Breast epithelium (tissue), 4 donors: ENCODE measurements at regions not wholly inside any gene's neighbourhood (a gene's known extent, or its start where the extent isn't known, plus 50 kb on each side); places are given as distances from the start of the nearest gene placed in this dataset.

ENCODE experiments used
- DNase-seq, 2 donors: peaks; one replicate each; pipeline ENCODE4 v3.0.0-alpha.2; 2019; ENCODE audit warnings: low spot score in 2 of 2
- H3K27ac ChIP-seq, 2 donors: fragments of 200-600 bp; sonication (generic) in 1 of 2; one replicate each; pipeline ENCODE4 v1.5.1; 2016 to 2019; ENCODE audit warnings: mild to moderate bottlenecking in 1 of 2
- H3K27me3 ChIP-seq, 2 donors: fragments of 200-600 bp; sonication (generic) in 1 of 2; one replicate each; pipeline versions ENCODE4 v1.5.1 to v1.6.0; 2017 to 2019; ENCODE audit warnings: control low read depth in 1 of 2, mild to moderate bottlenecking in 1 of 2
- H3K36me3 ChIP-seq: fragments of 200-600 bp; one replicate; pipeline ENCODE4 v1.5.1; 2019
- H3K4me1 ChIP-seq, 2 donors: fragments of 200-600 bp; sonication (generic); one replicate each; pipeline ENCODE4 v1.5.1; 2016 to 2019; ENCODE audit warnings: control low read depth in 1 of 2
- H3K4me3 ChIP-seq, 3 donors: fragments of 200-600 bp; sonication (generic); 1 replicate in 2 of 3; 2 replicates in 1 of 3; pipeline ENCODE4 v1.5.1; 2016 to 2019; ENCODE audit warnings: mild to moderate bottlenecking in 3 of 3, moderate library complexity in 2 of 3
- H3K9me3 ChIP-seq, 2 donors: fragments of 200-600 bp; sonication (generic) in 1 of 2; one replicate each; pipeline ENCODE4 v1.5.1; 2016 to 2019; ENCODE audit warnings: control low read depth in 1 of 2
- CTCF ChIP-seq, 3 donors: fragments of 450-650 bp; IDR thresholded peaks; one replicate each; pipeline ENCODE4 v1.5.1; 2016 to 2017; ENCODE audit warnings: antibody characterized with exemption in 3 of 3, mild to moderate bottlenecking in 3 of 3, moderate library complexity in 3 of 3
- POLR2A ChIP-seq: fragments of 450-650 bp; IDR thresholded peaks from one replicate; pipeline ENCODE4 v1.6.1; 2016; ENCODE audit warnings: antibody characterized with exemption, mild to moderate bottlenecking, moderate library complexity
- POLR2AphosphoS5 ChIP-seq, 3 donors: sonication (generic); formaldehyde crosslinking; IDR thresholded peaks; one replicate each; pipeline ENCODE4 v1.6.1; 2017; ENCODE audit warnings: antibody characterized with exemption in 3 of 3
- intact Hi-C: fragments of 100-400 bp; cut with DNase I; formaldehyde crosslinking; loops from one replicate; pipeline ENCODE4 v1.15.1; 2023; ENCODE audit warnings: low total_unique reads

DNA sequence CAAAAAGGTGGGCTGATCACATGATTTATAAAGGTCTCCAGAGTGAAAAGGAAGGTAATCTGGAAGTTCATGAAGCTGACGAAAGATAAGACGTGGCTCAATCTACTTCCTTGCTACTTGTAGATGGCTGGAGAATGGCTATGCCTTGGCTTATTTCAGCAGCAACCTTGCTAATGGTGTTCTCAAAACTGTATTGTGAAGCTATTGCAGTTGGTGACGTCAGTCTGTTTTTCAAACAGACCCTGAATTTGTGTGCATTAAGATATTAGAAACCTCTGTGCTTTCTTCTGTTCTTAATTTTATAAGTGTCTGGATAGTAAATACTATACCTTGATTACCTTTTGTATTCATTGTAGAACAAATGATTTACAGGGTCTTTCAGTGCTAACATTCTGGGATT lies 58.3 kb upstream of the C11orf87 start:
- Histone ChIP-seq H3K4me1 (no peaks in the 10 kb centered on the region), H3K9me3 (peaks cover 0 to 8% of the 10 kb centered on the region in 2 donors), H3K27ac (no peak overlapping the region), H3K27me3 (no peaks in the 10 kb centered on the region), H3K36me3 (no peaks in the 10 kb centered on the region), H3K4me3 (no peak overlapping the region)
- intact Hi-C loops, result no loop called here
- DNase-seq, result no peak
- TF ChIP-seq CTCF (IDR thresholded peaks at IDR 0.05), result no peak
- TF ChIP-seq POLR2AphosphoS5 (IDR thresholded peaks at IDR 0.05), result no peak
- TF ChIP-seq POLR2A, result no peak

GRCh38 chr11:109364851-109365250 lies 57.1 kb upstream of the C11orf87 start:
- Histone ChIP-seq H3K36me3 (no peaks in the 10 kb centered on the region), H3K27me3 (no peaks in the 10 kb centered on the region), H3K4me3 (no peak overlapping the region), H3K4me1 (no peaks in the 10 kb centered on the region), H3K27ac (no peak overlapping the region), H3K9me3 (peaks cover 0 to 8% of the 10 kb centered on the region in 2 donors)
- intact Hi-C loops, result no loop called here
- no peak for TF ChIP-seq POLR2AphosphoS5 (IDR thresholded peaks at IDR 0.05)
- TF ChIP-seq CTCF (IDR thresholded peaks at IDR 0.05), result no peak
- TF ChIP-seq POLR2A, result no peak
- DNase-seq, result no peak

- Histone ChIP-seq H3K27ac (no peak overlapping the region), H3K9me3 (peaks cover 0 to 8% of the 10 kb centered on the region in 2 donors), H3K4me3 (no peak overlapping the region), H3K4me1 (no peaks in the 10 kb centered on the region), H3K27me3 (no peaks in the 10 kb centered on the region), H3K36me3 (no peaks in the 10 kb centered on the region)
- intact Hi-C loops, result no loop called here
- TF ChIP-seq CTCF (IDR thresholded peaks at IDR 0.05), result no peak
- no peak for TF ChIP-seq POLR2AphosphoS5 (IDR thresholded peaks at IDR 0.05)
- TF ChIP-seq POLR2A, result no peak
- no peak for DNase-seq
Observed at GRCh38 chr11:109371444-109372176, 50.4 kb upstream of the C11orf87 start.
